ENCODE measurements at regions not wholly inside any gene's neighbourhood (a gene's known extent, or its start where the extent isn't known, plus 50 kb on each side); places are given as distances from the start of the nearest gene placed in this dataset.
"Not testable (repeated sequence)": the region's sequence is repeated elsewhere in the genome, so short reads cannot be mapped to it uniquely, and the experiment has no call there.

- H3K9me2 ChIP-seq (replicated peaks; ENCODE audit: low read depth, low read length) = no peaks in the 10 kb centered on the region
- peak overlapping the region; percentile 72 for H3K4me2 ChIP-seq (ENCODE audit: low read depth, low read length, poor library complexity, severe bottlenecking)
- H3K36me3 ChIP-seq (ENCODE audit: insufficient read depth, low read length) = no peaks in the 10 kb centered on the region
- no peak overlapping the region for H3K4me3 ChIP-seq (ENCODE audit: low read length, poor library complexity, severe bottlenecking)
- no peaks in the 10 kb centered on the region for H3F3A ChIP-seq (ENCODE audit: low read depth)
- H3K9me3 ChIP-seq (ENCODE audit: insufficient read depth, low read depth, low read length) = no peaks in the 10 kb centered on the region
- no peaks in the 10 kb centered on the region for H3K27me3 ChIP-seq (ENCODE audit: insufficient read depth, low read length, poor library complexity, severe bottlenecking)
- no peaks in the 10 kb centered on the region for H4K20me1 ChIP-seq (ENCODE audit: insufficient read depth, low read length, poor library complexity, severe bottlenecking)
- H2AFZ ChIP-seq (ENCODE audit: low read length) = peak overlapping the region; percentile 91
- H3K9ac ChIP-seq (ENCODE audit: low read depth, low read length, poor library complexity, severe bottlenecking) = no peak overlapping the region
- no peak for TF ChIP-seq CTCF (conservative IDR thresholded peaks at IDR 0.05; ENCODE audit: low read length)
- peaks cover 11% of the 10 kb centered on the region for H3K4me1 ChIP-seq (ENCODE audit: insufficient read depth, low read length, poor library complexity, severe bottlenecking)
- no peaks in the 10 kb centered on the region for H3K79me2 ChIP-seq (ENCODE audit: insufficient read depth, low read length)
Observed at GRCh38 chr6:151692216-151692615, 115.3 kb upstream of the ESR1 start.

- H3K4me3 ChIP-seq (ENCODE audit: low read length, poor library complexity, severe bottlenecking) = no peak overlapping the region
- no peaks in the 10 kb centered on the region for H3K36me3 ChIP-seq (ENCODE audit: insufficient read depth, low read length)
- no peaks in the 10 kb centered on the region for H3K9me3 ChIP-seq (ENCODE audit: insufficient read depth, low read depth, low read length)
- H3K4me2 ChIP-seq (ENCODE audit: low read depth, low read length, poor library complexity, severe bottlenecking) = no peak overlapping the region
- no peak for TF ChIP-seq EZH2phosphoT487 (IDR thresholded peaks at IDR 0.05; ENCODE audit: borderline replicate concordance)
- no peak for TF ChIP-seq CTCF (conservative IDR thresholded peaks at IDR 0.05; ENCODE audit: low read length)
- H3K27me3 ChIP-seq (ENCODE audit: insufficient read depth, low read length, poor library complexity, severe bottlenecking) = no peaks in the 10 kb centered on the region
- H4K20me1 ChIP-seq (ENCODE audit: insufficient read depth, low read length, poor library complexity, severe bottlenecking) = no peaks in the 10 kb centered on the region
- H3K9ac ChIP-seq (ENCODE audit: low read depth, low read length, poor library complexity, severe bottlenecking) = no peak overlapping the region
- peaks cover 11% of the 10 kb centered on the region for H3K4me1 ChIP-seq (ENCODE audit: insufficient read depth, low read length, poor library complexity, severe bottlenecking)
- no peaks in the 10 kb centered on the region for H3K79me2 ChIP-seq (ENCODE audit: insufficient read depth, low read length)
- no peak overlapping the region for H2AFZ ChIP-seq (ENCODE audit: low read length)
- no peaks in the 10 kb centered on the region for H3K9me2 ChIP-seq (replicated peaks; ENCODE audit: low read depth, low read length)
- no peaks in the 10 kb centered on the region for H3F3A ChIP-seq (ENCODE audit: low read depth)
Observed at GRCh38 chr6:151693366-151693765, 114.1 kb upstream of the ESR1 start.

- Histone ChIP-seq H2AFZ (ENCODE audit: low read length) (no peak overlapping the region), H3K27me3 (ENCODE audit: insufficient read depth, low read length, poor library complexity, severe bottlenecking) (no peaks in the 10 kb centered on the region), H3K9me2 (replicated peaks; ENCODE audit: low read depth, low read length) (no peaks in the 10 kb centered on the region), H4K20me1 (ENCODE audit: insufficient read depth, low read length, poor library complexity, severe bottlenecking) (no peaks in the 10 kb centered on the region), H3K79me2 (ENCODE audit: insufficient read depth, low read length) (no peaks in the 10 kb centered on the region), H3K9ac (ENCODE audit: low read depth, low read length, poor library complexity, severe bottlenecking) (no peak overlapping the region), H3K4me2 (ENCODE audit: low read depth, low read length, poor library complexity, severe bottlenecking) (no peak overlapping the region), H3K36me3 (ENCODE audit: insufficient read depth, low read length) (no peaks in the 10 kb centered on the region), H3K4me3 (ENCODE audit: low read length, poor library complexity, severe bottlenecking) (no peak overlapping the region), H3K4me1 (ENCODE audit: insufficient read depth, low read length, poor library complexity, severe bottlenecking) (peaks cover 6% of the 10 kb centered on the region), H3K9me3 (ENCODE audit: insufficient read depth, low read depth, low read length) (no peaks in the 10 kb centered on the region), H3F3A (ENCODE audit: low read depth) (no peaks in the 10 kb centered on the region)
- TF ChIP-seq CTCF (conservative IDR thresholded peaks at IDR 0.05; ENCODE audit: low read length) (no peak), EZH2phosphoT487 (IDR thresholded peaks at IDR 0.05; ENCODE audit: borderline replicate concordance) (no peak)
Observed at GRCh38 chr6:151695156-151695555, 112.3 kb upstream of the ESR1 start.

GRCh38 chr6:151696302-151696701 is 111.2 kb upstream of the ESR1 start:
- H2AFZ ChIP-seq (ENCODE audit: low read length); H3K9ac ChIP-seq (ENCODE audit: low read depth, low read length, poor library complexity, severe bottlenecking): not testable (repeated sequence)

More at GRCh38 chr6:151696302-151696701, 111.2 kb upstream of the ESR1 start:
- H4K20me1 ChIP-seq (ENCODE audit: insufficient read depth, low read length, poor library complexity, severe bottlenecking); H3K9me2 ChIP-seq (replicated peaks; ENCODE audit: low read depth, low read length); H3K4me2 ChIP-seq (ENCODE audit: low read depth, low read length, poor library complexity, severe bottlenecking); H3K36me3 ChIP-seq (ENCODE audit: insufficient read depth, low read length); H3K79me2 ChIP-seq (ENCODE audit: insufficient read depth, low read length); H3K4me1 ChIP-seq (ENCODE audit: insufficient read depth, low read length, poor library complexity, severe bottlenecking); H3K9me3 ChIP-seq (ENCODE audit: insufficient read depth, low read depth, low read length); H3F3A ChIP-seq (ENCODE audit: low read depth); H3K4me3 ChIP-seq (ENCODE audit: low read length, poor library complexity, severe bottlenecking); H3K27me3 ChIP-seq (ENCODE audit: insufficient read depth, low read length, poor library complexity, severe bottlenecking): not testable (repeated sequence)

Measured in Loucy (cell line).